ACC112 (cell line): ENCODE measurements at regions not wholly inside any gene's neighbourhood (a gene's known extent, or its start where the extent isn't known, plus 50 kb on each side); places are given as distances from the start of the nearest gene placed in this dataset.
"Not testable (repeated sequence)": the region's sequence is repeated elsewhere in the genome, so short reads cannot be mapped to it uniquely, and the experiment has no call there.

ENCODE experiments used
- H2AFZ ChIP-seq: fragments of 200-600 bp; sonication (generic); one replicate; pipeline ENCODE4 v1.6.0; 2017; ENCODE audit warnings: antibody characterized with exemption, low read length; ENCODE audit not compliant: unreplicated experiment
- H3K27ac ChIP-seq: fragments of 200-600 bp; sonication (generic); 2 replicates; pipeline ENCODE4 v1.5.1; 2014; ENCODE audit warnings: low read depth, mild to moderate bottlenecking, antibody characterized with exemption, low read length, moderate library complexity
- H3K27me3 ChIP-seq: fragments of 200-600 bp; sonication (generic); 2 replicates; pipeline ENCODE4 v1.6.1; 2014; ENCODE audit warnings: mild to moderate bottlenecking, antibody characterized with exemption, low read length, moderate library complexity, mixed read lengths; ENCODE audit not compliant: insufficient read depth
- H3K36me3 ChIP-seq: fragments of 200-600 bp; sonication (generic); 2 replicates; pipeline ENCODE4 v1.6.1; 2016; ENCODE audit warnings: mild to moderate bottlenecking, antibody characterized with exemption, low read length, moderate library complexity, mixed read lengths; ENCODE audit not compliant: insufficient read depth
- H3K4me1 ChIP-seq: fragments of 200-600 bp; sonication (generic); one replicate; pipeline ENCODE4 v1.6.1; 2016; ENCODE audit warnings: low read length, mixed read lengths; ENCODE audit not compliant: insufficient read depth, unreplicated experiment, control insufficient read depth
- H3K4me3 ChIP-seq: fragments of 200-600 bp; sonication (generic); 2 replicates; pipeline ENCODE4 v1.5.1; 2014; ENCODE audit warnings: mild to moderate bottlenecking, low read depth, low read length
- H3K79me2 ChIP-seq: fragments of 200-600 bp; sonication (generic); one replicate; pipeline ENCODE4 v1.6.0; 2016; ENCODE audit warnings: low read length; ENCODE audit not compliant: control insufficient read depth, unreplicated experiment, insufficient read depth

- not testable (repeated sequence) for H3K79me2 ChIP-seq, H3K36me3 ChIP-seq, H3K4me1 ChIP-seq, H3K27me3 ChIP-seq, H3K4me3 ChIP-seq, H3K27ac ChIP-seq, H2AFZ ChIP-seq
These were observed 354.9 kb upstream of the ANKRD20A1 start for GRCh38 chr9:67503728-67504369.

DNA sequence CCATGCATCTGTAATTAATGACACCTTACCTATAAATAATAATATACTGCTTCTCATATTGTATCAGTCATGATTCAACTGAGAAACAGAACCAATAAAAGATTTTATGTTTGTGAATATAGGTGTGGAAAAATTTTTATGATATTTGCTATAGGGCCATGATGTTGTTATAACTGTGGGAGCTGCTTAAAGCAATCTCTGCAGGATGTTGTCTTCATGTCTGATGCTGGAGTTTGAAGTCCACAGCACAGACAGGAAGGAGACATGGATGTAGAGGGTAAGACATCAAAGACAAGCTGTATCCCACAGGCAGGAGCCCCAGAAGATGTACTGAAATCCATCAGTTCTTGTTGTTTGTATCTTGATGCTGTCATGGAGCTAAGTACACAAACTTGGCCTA, 366.7 kb upstream of the ANKRD20A1 start:
- H3K79me2 ChIP-seq, H3K27ac ChIP-seq, H3K27me3 ChIP-seq, H3K36me3 ChIP-seq, H3K4me1 ChIP-seq, H2AFZ ChIP-seq, H3K4me3 ChIP-seq: not testable (repeated sequence)

DNA sequence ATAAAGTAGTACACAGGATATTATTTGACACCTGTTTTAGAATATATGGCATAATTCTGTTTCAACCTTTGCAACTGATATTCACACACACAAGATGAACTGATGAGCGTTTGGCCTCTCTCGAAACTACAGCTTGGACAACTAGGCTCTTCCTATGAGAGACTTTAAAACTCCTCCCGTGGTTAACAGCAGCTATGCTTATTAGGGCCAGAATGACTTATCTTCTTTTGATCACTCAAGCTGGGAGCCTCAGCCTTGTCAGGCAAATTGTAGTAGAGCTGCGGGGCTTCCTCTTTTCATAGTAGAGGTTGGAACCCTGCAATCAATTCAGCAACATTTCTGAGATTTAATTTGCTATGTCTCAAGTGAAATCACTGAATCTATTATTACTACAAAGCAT, 381.3 kb upstream of the ANKRD20A1 start:
- not testable (repeated sequence) for H3K27ac ChIP-seq, H2AFZ ChIP-seq, H3K36me3 ChIP-seq, H3K79me2 ChIP-seq, H3K4me1 ChIP-seq, H3K27me3 ChIP-seq, H3K4me3 ChIP-seq

- H3K27ac ChIP-seq, H3K4me3 ChIP-seq, H2AFZ ChIP-seq, H3K36me3 ChIP-seq, H3K4me1 ChIP-seq, H3K27me3 ChIP-seq, H3K79me2 ChIP-seq: not testable (repeated sequence)
These were observed 388.0 kb upstream of the ANKRD20A1 start for GRCh38 chr9:67470739-67471138.

- H2AFZ ChIP-seq, H3K4me1 ChIP-seq, H3K4me3 ChIP-seq, H3K36me3 ChIP-seq, H3K27me3 ChIP-seq, H3K27ac ChIP-seq, H3K79me2 ChIP-seq: not testable (repeated sequence)
These were observed 390.4 kb upstream of the ANKRD20A1 start for GRCh38 chr9:67468326-67468725.

DNA sequence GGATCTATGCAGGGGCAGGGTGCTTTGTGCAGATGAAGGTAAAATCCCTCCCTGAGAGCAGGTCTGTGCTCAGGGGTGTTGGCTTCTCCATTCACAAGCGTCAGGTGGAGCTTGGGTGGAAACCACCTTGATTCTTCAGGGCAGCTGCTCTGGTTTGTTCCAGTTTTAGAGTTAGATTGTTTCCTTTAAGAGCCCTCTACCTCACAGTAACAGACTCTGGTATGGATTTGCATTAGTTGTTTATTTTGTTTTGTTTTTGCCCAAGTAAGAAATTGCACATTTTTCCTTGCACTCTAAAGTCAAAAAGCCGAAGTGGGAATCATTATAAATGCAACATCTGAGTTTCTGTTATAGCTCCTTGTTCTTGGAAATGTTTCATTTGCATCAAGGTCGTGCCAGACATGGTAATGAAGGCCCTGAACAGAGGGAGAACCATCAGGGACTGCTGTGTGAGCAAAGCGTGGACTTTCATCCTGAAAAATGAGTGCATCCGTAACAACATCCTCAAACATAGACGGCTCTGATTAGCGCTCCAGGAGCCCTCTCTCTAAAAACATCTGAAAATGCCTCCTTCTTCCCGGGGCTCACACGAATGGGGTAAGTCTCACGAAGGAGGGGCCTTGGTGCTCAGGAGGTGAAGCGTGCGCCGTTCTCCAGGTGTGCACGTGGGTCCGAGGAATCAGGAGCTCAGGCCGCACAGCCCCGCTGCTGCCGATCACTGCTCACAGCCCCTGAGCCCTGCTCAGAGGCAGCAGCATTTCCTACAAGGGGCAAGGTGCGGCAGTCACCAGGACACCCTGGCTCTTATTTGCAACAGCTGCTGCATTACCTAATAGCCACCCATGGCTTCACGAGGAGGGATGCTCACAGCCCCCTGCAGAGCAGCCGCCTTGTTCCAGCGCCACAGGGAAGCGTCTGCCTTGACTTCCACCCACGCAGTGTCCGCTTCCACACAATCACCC, 396.7 kb upstream of the ANKRD20A1 start:
- H3K27ac ChIP-seq, H3K36me3 ChIP-seq, H3K79me2 ChIP-seq, H3K4me3 ChIP-seq, H2AFZ ChIP-seq, H3K27me3 ChIP-seq, H3K4me1 ChIP-seq: not testable (repeated sequence)

- H3K27ac ChIP-seq, H3K79me2 ChIP-seq, H3K27me3 ChIP-seq, H2AFZ ChIP-seq, H3K4me1 ChIP-seq, H3K4me3 ChIP-seq, H3K36me3 ChIP-seq: not testable (repeated sequence)
These were observed 405.8 kb upstream of the ANKRD20A1 start for GRCh38 chr9:67452941-67453340.

- H3K27me3 ChIP-seq, H3K27ac ChIP-seq, H3K79me2 ChIP-seq, H3K4me3 ChIP-seq, H3K36me3 ChIP-seq, H3K4me1 ChIP-seq, H2AFZ ChIP-seq: not testable (repeated sequence)
These were observed 416.4 kb upstream of the ANKRD20A1 start for GRCh38 chr9:67442313-67442712.

DNA sequence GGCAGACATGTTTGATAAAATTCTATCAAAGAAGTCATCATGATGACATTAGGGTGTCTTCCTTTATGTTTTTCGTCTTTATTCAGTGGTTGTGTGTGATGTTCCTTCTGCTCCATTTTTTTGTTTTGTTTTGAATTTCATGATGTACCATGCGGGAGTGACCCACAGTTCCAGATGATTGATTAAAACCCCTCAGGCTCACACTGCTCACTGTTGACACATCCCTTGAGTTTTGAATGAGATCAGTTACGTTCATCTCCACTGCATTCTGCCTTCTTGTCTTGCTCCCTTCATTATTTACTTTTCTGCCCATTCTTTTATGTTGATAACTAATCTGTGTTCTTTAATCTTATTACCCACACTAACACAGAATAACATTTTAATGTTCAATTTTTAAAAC, 421.7 kb upstream of the ANKRD20A1 start:
- not testable (repeated sequence) for H3K4me1 ChIP-seq, H3K4me3 ChIP-seq, H3K27me3 ChIP-seq, H2AFZ ChIP-seq, H3K79me2 ChIP-seq, H3K36me3 ChIP-seq, H3K27ac ChIP-seq

DNA sequence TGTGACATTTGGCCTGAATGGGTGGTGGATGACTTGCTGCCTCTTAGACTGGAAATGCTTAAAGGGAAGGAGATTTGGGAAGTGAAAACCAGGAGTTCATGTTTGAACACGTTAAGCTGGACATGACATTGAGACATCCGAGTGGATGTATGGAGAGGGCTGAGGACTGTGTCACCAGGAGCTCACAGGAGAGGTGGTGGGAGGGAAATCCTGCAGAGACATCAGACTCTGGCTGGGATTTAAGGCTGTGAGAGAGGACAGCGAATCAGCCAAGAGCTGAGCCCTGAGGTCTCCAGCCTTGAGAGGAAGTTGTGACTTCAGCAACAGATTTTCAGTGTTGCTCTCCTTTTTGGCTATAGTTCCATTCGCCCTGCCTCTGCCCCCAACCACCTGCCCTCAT, 432.5 kb upstream of the SPATA31A3 start:
- H3K27ac ChIP-seq, H2AFZ ChIP-seq, H3K79me2 ChIP-seq, H3K36me3 ChIP-seq, H3K4me1 ChIP-seq, H3K4me3 ChIP-seq, H3K27me3 ChIP-seq: not testable (repeated sequence)

GRCh38 chr9:67423049-67423728, 430.8 kb upstream of the SPATA31A3 start:
- H2AFZ ChIP-seq, H3K27me3 ChIP-seq, H3K79me2 ChIP-seq, H3K4me1 ChIP-seq, H3K27ac ChIP-seq, H3K4me3 ChIP-seq, H3K36me3 ChIP-seq: not testable (repeated sequence)
